ENCODE measurements at regions not wholly inside any gene's neighbourhood (a gene's known extent, or its start where the extent isn't known, plus 50 kb on each side); places are given as distances from the start of the nearest gene placed in this dataset.

DNA sequence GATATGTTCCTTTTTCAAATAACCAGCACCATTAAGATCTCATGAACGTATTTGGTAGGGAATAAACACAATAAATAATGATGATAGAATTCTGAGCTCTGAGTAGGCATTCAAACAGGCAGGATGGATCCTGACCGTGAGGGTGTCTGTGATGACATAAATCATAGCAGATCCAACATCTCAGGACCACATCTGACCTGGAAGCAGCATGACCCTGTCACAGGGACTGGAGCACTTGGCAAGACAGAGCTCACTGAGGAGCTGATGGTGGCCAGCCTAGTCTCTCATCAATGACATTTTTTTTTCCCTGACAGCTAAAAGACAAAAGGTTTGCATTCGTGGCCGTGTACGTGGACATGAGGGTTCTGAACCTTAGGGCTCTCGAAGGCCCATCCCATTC lies 337.5 kb downstream of the NPIPA8 start:
- Mint-ChIP-seq H3K9me3 (no peaks in the 10 kb centered on the region), H3K4me1 (ENCODE audit: unreplicated experiment) (peaks cover 8% of the 10 kb centered on the region), H3K4me3 (no peak overlapping the region), H3K27ac (no peak overlapping the region), H3K36me3 (no peaks in the 10 kb centered on the region), H3K27me3 (peaks cover 4% of the 10 kb centered on the region)
- no peak for DNase-seq (ENCODE audit: extremely low spot score, unreplicated experiment)
- TF ChIP-seq, protein P1, sequence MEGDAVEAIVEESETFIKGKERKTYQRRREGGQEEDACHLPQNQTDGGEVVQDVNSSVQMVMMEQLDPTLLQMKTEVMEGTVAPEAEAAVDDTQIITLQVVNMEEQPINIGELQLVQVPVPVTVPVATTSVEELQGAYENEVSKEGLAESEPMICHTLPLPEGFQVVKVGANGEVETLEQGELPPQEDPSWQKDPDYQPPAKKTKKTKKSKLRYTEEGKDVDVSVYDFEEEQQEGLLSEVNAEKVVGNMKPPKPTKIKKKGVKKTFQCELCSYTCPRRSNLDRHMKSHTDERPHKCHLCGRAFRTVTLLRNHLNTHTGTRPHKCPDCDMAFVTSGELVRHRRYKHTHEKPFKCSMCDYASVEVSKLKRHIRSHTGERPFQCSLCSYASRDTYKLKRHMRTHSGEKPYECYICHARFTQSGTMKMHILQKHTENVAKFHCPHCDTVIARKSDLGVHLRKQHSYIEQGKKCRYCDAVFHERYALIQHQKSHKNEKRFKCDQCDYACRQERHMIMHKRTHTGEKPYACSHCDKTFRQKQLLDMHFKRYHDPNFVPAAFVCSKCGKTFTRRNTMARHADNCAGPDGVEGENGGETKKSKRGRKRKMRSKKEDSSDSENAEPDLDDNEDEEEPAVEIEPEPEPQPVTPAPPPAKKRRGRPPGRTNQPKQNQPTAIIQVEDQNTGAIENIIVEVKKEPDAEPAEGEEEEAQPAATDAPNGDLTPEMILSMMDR (conservative IDR thresholded peaks at IDR 0.05) = no peak

DNA sequence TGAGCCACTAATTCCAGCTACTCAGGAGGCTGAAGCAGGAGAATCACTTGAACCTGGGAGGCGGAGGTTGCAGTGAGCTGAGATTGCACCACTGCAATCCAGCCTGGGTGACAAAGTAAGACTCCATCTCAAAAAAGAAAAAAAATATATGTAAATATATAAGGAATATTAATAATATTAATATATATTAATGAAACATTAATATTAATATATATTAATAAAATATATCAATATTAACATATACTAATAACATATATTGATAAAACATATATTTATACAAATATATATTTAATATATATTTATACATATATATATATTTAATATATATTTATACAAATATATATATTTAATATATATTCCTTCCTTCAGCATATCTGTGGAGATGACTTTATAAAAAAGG lies 338.0 kb downstream of the NPIPA8 start:
- H3K36me3 Mint-ChIP-seq = no peaks in the 10 kb centered on the region
- H3K27ac Mint-ChIP-seq = no peak overlapping the region
- H3K4me3 Mint-ChIP-seq = no peak overlapping the region
- H3K27me3 Mint-ChIP-seq = peaks cover 4% of the 10 kb centered on the region
- DNase-seq (ENCODE audit: extremely low spot score, unreplicated experiment) = no peak
- TF ChIP-seq, protein P1 (conservative IDR thresholded peaks at IDR 0.05) = no peak
- no peaks in the 10 kb centered on the region for H3K9me3 Mint-ChIP-seq
- peaks cover 8% of the 10 kb centered on the region for H3K4me1 Mint-ChIP-seq (ENCODE audit: unreplicated experiment)

DNA sequence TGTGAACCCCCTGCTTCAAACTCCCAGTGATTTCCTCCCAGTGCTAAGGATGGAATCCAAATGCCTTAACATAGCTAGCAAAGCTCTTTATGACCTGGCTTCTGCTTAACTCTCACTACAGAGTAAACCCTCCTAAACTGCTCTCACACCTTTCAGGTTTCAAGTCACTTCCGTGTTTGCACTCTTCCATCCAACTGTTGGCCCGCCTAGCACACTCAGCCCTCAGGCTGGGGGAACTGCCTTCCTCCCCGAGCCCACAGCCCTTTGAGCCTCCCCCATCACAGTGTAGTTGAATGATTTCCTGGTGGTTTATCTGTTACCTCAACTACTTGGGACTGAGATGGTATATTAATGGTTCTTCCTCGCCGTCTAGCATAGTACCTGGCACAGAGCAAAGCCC lies 342.5 kb downstream of the NPIPA8 start:
- Mint-ChIP-seq H3K27ac (peak overlapping the region; percentile 39), H3K4me1 (ENCODE audit: unreplicated experiment) (peaks cover 8% of the 10 kb centered on the region)
- TF ChIP-seq, protein P1 (conservative IDR thresholded peaks at IDR 0.05) = no peak

DNA sequence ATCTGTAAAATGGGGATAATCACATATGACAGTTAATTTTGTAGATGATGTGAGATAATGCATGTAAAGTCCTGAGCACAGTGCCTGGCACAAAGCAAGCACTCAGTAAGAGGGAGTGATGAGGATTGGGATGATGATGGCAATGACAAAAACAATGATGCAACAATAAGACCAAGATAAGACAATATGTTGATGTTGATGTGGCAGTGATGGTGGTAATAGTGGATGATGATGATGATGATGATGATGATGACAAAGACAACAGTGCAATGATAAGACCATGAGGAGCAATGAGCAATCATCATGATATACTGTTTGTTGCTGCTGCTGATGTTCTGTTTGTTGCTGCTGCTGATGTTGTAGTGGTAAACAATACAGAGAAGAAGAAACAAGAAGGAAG lies 344.1 kb downstream of the NPIPA8 start:
- Mint-ChIP-seq H3K36me3 (no peaks in the 10 kb centered on the region), H3K27ac (no peak overlapping the region), H3K4me1 (ENCODE audit: unreplicated experiment) (peaks cover 8% of the 10 kb centered on the region), H3K9me3 (no peaks in the 10 kb centered on the region), H3K4me3 (no peak overlapping the region), H3K27me3 (peaks cover 16% of the 10 kb centered on the region)
- no peak for DNase-seq (ENCODE audit: extremely low spot score, unreplicated experiment)
- TF ChIP-seq, protein P1 (conservative IDR thresholded peaks at IDR 0.05) = no peak

More for the DNA sequence above, 342.5 kb downstream of the NPIPA8 start:
- Mint-ChIP-seq H3K4me3 (peak overlapping the region; percentile 18), H3K36me3 (no peaks in the 10 kb centered on the region), H3K9me3 (no peaks in the 10 kb centered on the region), H3K27me3 (peaks cover 16% of the 10 kb centered on the region)
- DNase-seq (ENCODE audit: extremely low spot score, unreplicated experiment) = no peak

DNA sequence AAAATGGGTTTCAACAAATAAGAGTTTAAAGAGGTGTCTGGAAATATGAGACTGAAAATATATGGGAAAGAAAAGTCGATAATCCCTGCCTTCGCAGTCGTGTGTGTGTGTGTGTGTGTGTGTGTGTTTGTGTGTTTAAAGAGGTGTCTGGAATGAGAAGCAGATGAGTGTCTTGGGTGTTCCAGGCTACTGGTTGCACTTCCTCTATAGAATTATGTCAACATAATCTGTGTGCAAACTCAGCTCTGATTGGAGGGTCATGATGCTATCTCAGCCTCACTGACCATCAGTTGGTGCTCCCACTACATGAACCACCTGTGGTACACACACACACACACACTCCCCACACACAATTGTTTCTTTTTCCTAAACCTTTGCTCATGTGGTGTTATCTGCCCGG lies 347.3 kb downstream of the NPIPA8 start:
- no peak for DNase-seq (ENCODE audit: extremely low spot score, unreplicated experiment)
- Mint-ChIP-seq H3K4me3 (no peak overlapping the region), H3K9me3 (peaks cover 5% of the 10 kb centered on the region), H3K27me3 (peaks cover 15% of the 10 kb centered on the region), H3K36me3 (no peaks in the 10 kb centered on the region), H3K4me1 (ENCODE audit: unreplicated experiment) (peaks cover 15% of the 10 kb centered on the region), H3K27ac (no peak overlapping the region)
- TF ChIP-seq, protein P1 (conservative IDR thresholded peaks at IDR 0.05) = no peak

DNA sequence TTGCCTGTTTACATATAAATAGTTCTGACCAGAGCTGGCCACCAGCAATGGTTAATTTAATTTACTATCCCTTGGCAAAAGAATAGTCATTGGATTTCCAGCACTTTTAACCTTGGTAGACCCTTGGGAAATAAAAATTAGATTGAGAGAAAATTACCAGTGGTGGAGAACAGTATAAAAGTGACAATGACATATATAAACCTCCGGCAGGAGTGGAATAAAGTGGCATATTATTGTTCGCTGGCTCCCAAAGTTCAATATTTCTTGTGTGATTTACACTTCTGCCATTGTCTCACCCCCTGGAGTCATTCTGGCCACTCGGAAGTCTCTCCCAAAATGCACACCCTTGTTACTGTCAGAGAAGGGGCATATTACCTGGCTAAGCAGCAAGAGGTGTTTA lies 347.7 kb downstream of the NPIPA8 start:
- H3K27ac Mint-ChIP-seq = no peak overlapping the region
- H3K4me3 Mint-ChIP-seq = no peak overlapping the region
- H3K27me3 Mint-ChIP-seq = peaks cover 12% of the 10 kb centered on the region
- H3K4me1 Mint-ChIP-seq (ENCODE audit: unreplicated experiment) = peaks cover 12% of the 10 kb centered on the region
- no peak for DNase-seq (ENCODE audit: extremely low spot score, unreplicated experiment)
- H3K36me3 Mint-ChIP-seq = no peaks in the 10 kb centered on the region
- TF ChIP-seq, protein P1 (conservative IDR thresholded peaks at IDR 0.05) = no peak
- H3K9me3 Mint-ChIP-seq = peaks cover 5% of the 10 kb centered on the region

Data from type B pancreatic cell (in vitro differentiated cells).